ENCODE measurements at regions not wholly inside any gene's neighbourhood (a gene's known extent, or its start where the extent isn't known, plus 50 kb on each side); places are given as distances from the start of the nearest gene placed in this dataset.

DNA sequence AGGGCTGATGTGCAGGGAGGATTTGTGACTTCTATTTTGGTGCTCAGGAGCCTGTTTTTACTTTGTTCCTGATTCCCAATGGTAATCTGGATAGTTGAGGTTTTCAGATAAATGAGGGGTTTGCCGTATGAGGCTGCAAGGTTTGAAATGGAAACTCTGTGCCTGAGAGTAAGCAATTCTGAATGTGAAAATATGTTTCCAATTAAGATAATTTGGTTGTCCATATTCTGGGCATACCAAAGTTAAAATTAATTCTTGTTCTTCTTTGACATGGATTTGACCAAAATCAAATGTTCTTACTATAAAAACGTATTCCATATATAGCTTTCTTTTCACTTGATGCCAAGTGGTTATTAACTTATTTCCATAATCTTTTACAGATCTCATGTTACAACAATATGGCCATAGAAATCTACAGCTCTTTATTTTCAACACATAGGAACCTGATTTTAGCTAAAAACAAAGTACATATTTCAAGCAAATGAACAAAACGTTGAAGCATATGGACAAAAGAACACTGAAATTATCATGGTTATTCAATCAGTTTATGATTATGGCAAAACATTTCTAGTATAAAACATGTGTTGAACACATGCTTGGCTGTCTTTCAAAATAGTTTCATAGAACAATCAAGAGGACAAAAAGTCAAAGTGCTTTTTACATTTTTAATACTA is 63.4 kb upstream of the ARHGAP28 start:
- TF ChIP-seq YBX1 (IDR thresholded peaks at IDR 0.05) (no peak), ARNT (IDR thresholded peaks at IDR 0.05) (no peak), SREBF2 (CRISPR knock-in tag; IDR thresholded peaks at IDR 0.05) (no peak), E2F8 (IDR thresholded peaks at IDR 0.05; ENCODE audit: low read depth, partially characterized antibody) (no peak), POLR2A (conservative IDR thresholded peaks at IDR 0.05) (no peak), MAZ (CRISPR knock-in tag; conservative IDR thresholded peaks at IDR 0.05 in 1 of 2, IDR thresholded peaks at IDR 0.05 in 1 of 2) (no peak), ZFX (CRISPR knock-in tag; IDR thresholded peaks at IDR 0.05) (no peak)
- TF ChIP-seq, protein P1, sequence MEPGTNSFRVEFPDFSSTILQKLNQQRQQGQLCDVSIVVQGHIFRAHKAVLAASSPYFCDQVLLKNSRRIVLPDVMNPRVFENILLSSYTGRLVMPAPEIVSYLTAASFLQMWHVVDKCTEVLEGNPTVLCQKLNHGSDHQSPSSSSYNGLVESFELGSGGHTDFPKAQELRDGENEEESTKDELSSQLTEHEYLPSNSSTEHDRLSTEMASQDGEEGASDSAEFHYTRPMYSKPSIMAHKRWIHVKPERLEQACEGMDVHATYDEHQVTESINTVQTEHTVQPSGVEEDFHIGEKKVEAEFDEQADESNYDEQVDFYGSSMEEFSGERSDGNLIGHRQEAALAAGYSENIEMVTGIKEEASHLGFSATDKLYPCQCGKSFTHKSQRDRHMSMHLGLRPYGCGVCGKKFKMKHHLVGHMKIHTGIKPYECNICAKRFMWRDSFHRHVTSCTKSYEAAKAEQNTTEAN (CRISPR knock-in tag; IDR thresholded peaks at IDR 0.05), result no peak
- TF ChIP-seq, protein P2, sequence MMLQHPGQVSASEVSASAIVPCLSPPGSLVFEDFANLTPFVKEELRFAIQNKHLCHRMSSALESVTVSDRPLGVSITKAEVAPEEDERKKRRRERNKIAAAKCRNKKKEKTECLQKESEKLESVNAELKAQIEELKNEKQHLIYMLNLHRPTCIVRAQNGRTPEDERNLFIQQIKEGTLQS (IDR thresholded peaks at IDR 0.05), result no peak
- TF ChIP-seq, protein P2 (CRISPR knock-in tag; conservative IDR thresholded peaks at IDR 0.05), result no peak
